ENCODE measurements at regions not wholly inside any gene's neighbourhood (a gene's known extent, or its start where the extent isn't known, plus 50 kb on each side); places are given as distances from the start of the nearest gene placed in this dataset.

DNA sequence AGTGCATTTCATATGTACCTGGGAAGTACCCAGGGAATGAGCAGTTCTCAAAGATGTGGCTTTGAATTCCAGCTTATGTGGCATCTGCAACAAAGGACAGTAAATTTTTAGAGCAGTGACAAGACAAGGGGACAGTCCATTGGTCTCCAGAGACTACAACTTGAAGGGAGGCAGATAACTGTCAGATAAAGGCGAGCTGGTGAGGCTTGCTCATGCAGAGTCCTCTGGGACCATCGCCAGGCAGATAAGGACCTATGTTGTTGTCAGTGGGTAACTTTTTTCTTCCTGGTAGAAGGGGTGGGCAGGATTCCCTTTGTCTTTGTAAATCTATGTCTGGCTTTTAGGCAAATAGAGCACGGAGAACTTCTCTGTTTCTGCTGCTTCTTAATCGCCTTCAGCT, 120.2 kb downstream of the ICE1 start:
- Histone ChIP-seq H3K36me3 (no peaks in the 10 kb centered on the region), H3K9me3 (no peaks in the 10 kb centered on the region), H3K4me3 (no peak overlapping the region), H3K4me1 (no peaks in the 10 kb centered on the region), H3K27me3 (no peaks in the 10 kb centered on the region), H3K27ac (replicated peaks in 1 of 4) (no peak overlapping the region)
- 86% methylated on average over 4 of the region's 4 CpGs for WGBS
- intact Hi-C loops (cut with DNase I), result no loop called here
- DNase-seq (ENCODE audit: extremely low spot score), result no peak
- no peak for TF ChIP-seq POLR2A (IDR thresholded peaks at IDR 0.05; ENCODE audit: low read depth)
- TF ChIP-seq POLR2AphosphoS5 (IDR thresholded peaks at IDR 0.05), result no peak
- TF ChIP-seq, protein P1, sequence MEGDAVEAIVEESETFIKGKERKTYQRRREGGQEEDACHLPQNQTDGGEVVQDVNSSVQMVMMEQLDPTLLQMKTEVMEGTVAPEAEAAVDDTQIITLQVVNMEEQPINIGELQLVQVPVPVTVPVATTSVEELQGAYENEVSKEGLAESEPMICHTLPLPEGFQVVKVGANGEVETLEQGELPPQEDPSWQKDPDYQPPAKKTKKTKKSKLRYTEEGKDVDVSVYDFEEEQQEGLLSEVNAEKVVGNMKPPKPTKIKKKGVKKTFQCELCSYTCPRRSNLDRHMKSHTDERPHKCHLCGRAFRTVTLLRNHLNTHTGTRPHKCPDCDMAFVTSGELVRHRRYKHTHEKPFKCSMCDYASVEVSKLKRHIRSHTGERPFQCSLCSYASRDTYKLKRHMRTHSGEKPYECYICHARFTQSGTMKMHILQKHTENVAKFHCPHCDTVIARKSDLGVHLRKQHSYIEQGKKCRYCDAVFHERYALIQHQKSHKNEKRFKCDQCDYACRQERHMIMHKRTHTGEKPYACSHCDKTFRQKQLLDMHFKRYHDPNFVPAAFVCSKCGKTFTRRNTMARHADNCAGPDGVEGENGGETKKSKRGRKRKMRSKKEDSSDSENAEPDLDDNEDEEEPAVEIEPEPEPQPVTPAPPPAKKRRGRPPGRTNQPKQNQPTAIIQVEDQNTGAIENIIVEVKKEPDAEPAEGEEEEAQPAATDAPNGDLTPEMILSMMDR (IDR thresholded peaks at IDR 0.05), result no peak
- no peak for TF ChIP-seq EP300 (IDR thresholded peaks at IDR 0.05)

DNA sequence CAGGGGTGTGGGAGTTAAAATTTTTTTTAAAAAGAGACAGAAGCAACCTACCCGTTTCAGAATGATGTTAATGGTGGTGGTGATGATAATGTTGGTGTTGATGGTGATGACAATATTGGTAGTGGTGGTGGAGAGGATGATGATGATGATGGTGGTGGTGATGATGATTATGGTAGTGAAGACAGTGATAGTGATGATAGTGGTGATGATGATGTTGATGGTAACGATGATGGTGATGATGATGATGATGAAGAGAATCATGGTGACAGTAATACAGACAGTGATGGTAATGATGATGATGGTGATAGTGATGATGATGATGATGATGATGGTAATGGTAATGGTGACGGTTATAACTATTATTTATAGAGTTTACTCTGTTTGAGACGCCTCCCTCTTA, 117.6 kb downstream of the ICE1 start:
- Histone ChIP-seq H3K4me3 (no peak overlapping the region), H3K27me3 (no peaks in the 10 kb centered on the region), H3K9me3 (no peaks in the 10 kb centered on the region), H3K36me3 (no peaks in the 10 kb centered on the region), H3K4me1 (no peaks in the 10 kb centered on the region), H3K27ac (replicated peaks in 1 of 4) (no peak overlapping the region)
- no peak for DNase-seq (ENCODE audit: extremely low spot score)
- intact Hi-C loops (cut with DNase I), result no loop called here
- TF ChIP-seq EP300 (IDR thresholded peaks at IDR 0.05) (no peak), POLR2AphosphoS5 (IDR thresholded peaks at IDR 0.05) (no peak), POLR2A (IDR thresholded peaks at IDR 0.05; ENCODE audit: low read depth) (no peak)
- TF ChIP-seq, protein P1 (IDR thresholded peaks at IDR 0.05), result no peak
- WGBS, result 83% methylated on average over 4 of the region's 4 CpGs
